GM18507 (cell line): ENCODE measurements at regions not wholly inside any gene's neighbourhood (a gene's known extent, or its start where the extent isn't known, plus 50 kb on each side); places are given as distances from the start of the nearest gene placed in this dataset.

Experiments used
- DNase-seq: peaks from one replicate; pipeline ENCODE4 v3.0.0; 2011; ENCODE audit warnings: low read depth; ENCODE audit not compliant: insufficient read length; ENCODE audit errors: extremely low spot score
- FAIRE-seq: peaks from 2 replicates; lab custom pipeline; 2011; peaks lifted over from hg19 to GRCh38; lab: Jason Lieb, UNC

GRCh38 chr9:95740217-95741004, 135.1 kb upstream of the ERCC6L2 start:
- no peak for DNase-seq
- no peak for FAIRE-seq

GRCh38 chr9:95738438-95738837, 137.1 kb upstream of the ERCC6L2 start:
- DNase-seq (no peak), FAIRE-seq (no peak)

GRCh38 chr9:95736891-95737522, 138.5 kb upstream of the ERCC6L2 start:
- no peak for DNase-seq
- no peak for FAIRE-seq

GRCh38 chr9:95736370-95736769, 139.1 kb upstream of the ERCC6L2 start:
- no peak for DNase-seq
- FAIRE-seq = no peak

GRCh38 chr9:95735701-95736100, 139.8 kb upstream of the ERCC6L2 start:
- DNase-seq (no peak), FAIRE-seq (no peak)

GRCh38 chr9:95733741-95734666, 141.5 kb upstream of the ERCC6L2 start:
- DNase-seq (no peak), FAIRE-seq (no peak)

- no peak for FAIRE-seq
Measured at GRCh38 chr9:95732802-95733688, 142.4 kb upstream of the ERCC6L2 start.

GRCh38 chr9:95731876-95732275, 143.6 kb upstream of the ERCC6L2 start:
- DNase-seq (no peak), FAIRE-seq (no peak)

More at GRCh38 chr9:95732802-95733688, 142.4 kb upstream of the ERCC6L2 start:
- no peak for DNase-seq

- FAIRE-seq (no peak), DNase-seq (no peak)
Measured at GRCh38 chr9:95729669-95730368, 145.7 kb upstream of the ERCC6L2 start.

- DNase-seq (no peak), FAIRE-seq (no peak)
Measured at GRCh38 chr9:95729046-95729445, 146.4 kb upstream of the ERCC6L2 start.

GRCh38 chr9:95727947-95728520, 147.5 kb upstream of the ERCC6L2 start:
- no peak for DNase-seq
- no peak for FAIRE-seq

- no peak for DNase-seq
- FAIRE-seq = peak; percentile 46
Measured at GRCh38 chr9:95726756-95727155, 148.7 kb upstream of the ERCC6L2 start.

GRCh38 chr9:95725045-95725444, 150.4 kb upstream of the ERCC6L2 start:
- no peak for FAIRE-seq
- no peak for DNase-seq

GRCh38 chr9:95724253-95724991, 151.1 kb upstream of the ERCC6L2 start:
- DNase-seq = peak; percentile 55
- peak; percentile 88 for FAIRE-seq

- no peak for DNase-seq
- no peak for FAIRE-seq
Measured at GRCh38 chr9:95722141-95722540, 153.3 kb upstream of the ERCC6L2 start.

- FAIRE-seq (no peak), DNase-seq (no peak)
Measured at GRCh38 chr9:95721061-95721531, 154.4 kb upstream of the ERCC6L2 start.

- DNase-seq = no peak
- no peak for FAIRE-seq
Measured at GRCh38 chr9:95720496-95720895, 155.0 kb upstream of the ERCC6L2 start.
